Left hindlimb (tissue), 1 donor: ENCODE measurements at regions not wholly inside any gene's neighbourhood (a gene's known extent, or its start where the extent isn't known, plus 50 kb on each side); places are given as distances from the start of the nearest gene placed in this dataset.

ENCODE experiments used
- DNase-seq: peaks from one replicate; pipeline ENCODE4 v3.0.0-alpha.2; 2018

- DNase-seq: no peak
These were observed 500.8 kb upstream of the ANKRD30A start for GRCh38 chr10:36624551-36625100.

- no peak for DNase-seq
These were observed 504.1 kb upstream of the ANKRD30A start for GRCh38 chr10:36621346-36621745.

GRCh38 chr10:36612436-36612835 lies 513.0 kb upstream of the ANKRD30A start:
- DNase-seq: no peak

- no peak for DNase-seq
These were observed 516.5 kb upstream of the ANKRD30A start for GRCh38 chr10:36608866-36609265.

GRCh38 chr10:36608251-36608650 lies 517.1 kb upstream of the ANKRD30A start:
- DNase-seq: no peak

GRCh38 chr10:36606234-36606839 lies 519.1 kb upstream of the ANKRD30A start:
- DNase-seq: no peak

- DNase-seq: no peak
These were observed 521.1 kb upstream of the ANKRD30A start for GRCh38 chr10:36604316-36604715.

- DNase-seq: no peak
These were observed 521.7 kb upstream of the ANKRD30A start for GRCh38 chr10:36603688-36604087.

- no peak for DNase-seq
These were observed 523.0 kb upstream of the ANKRD30A start for GRCh38 chr10:36602374-36602773.

GRCh38 chr10:36597756-36598320 lies 527.6 kb upstream of the ANKRD30A start:
- no peak for DNase-seq

GRCh38 chr10:36592964-36593363 lies 532.4 kb upstream of the ANKRD30A start:
- no peak for DNase-seq

- no peak for DNase-seq
These were observed 534.0 kb upstream of the ANKRD30A start for GRCh38 chr10:36591436-36591835.

GRCh38 chr10:36583690-36584089 lies 541.7 kb upstream of the ANKRD30A start:
- DNase-seq: no peak

GRCh38 chr10:36581237-36581636 lies 544.2 kb upstream of the ANKRD30A start:
- DNase-seq: no peak

GRCh38 chr10:36578306-36578705 lies 547.1 kb upstream of the ANKRD30A start:
- no peak for DNase-seq

GRCh38 chr10:36577126-36577525 lies 548.3 kb upstream of the ANKRD30A start:
- no peak for DNase-seq

GRCh38 chr10:36574207-36574606 lies 551.2 kb upstream of the ANKRD30A start:
- peak; percentile 63 for DNase-seq

GRCh38 chr10:36573246-36573645 lies 552.2 kb upstream of the ANKRD30A start:
- no peak for DNase-seq

GRCh38 chr10:36564433-36564832 lies 561.0 kb upstream of the ANKRD30A start:
- DNase-seq: no peak

- DNase-seq: no peak
These were observed 565.7 kb upstream of the ANKRD30A start for GRCh38 chr10:36559412-36560400.

- no peak for DNase-seq
These were observed 568.9 kb upstream of the ANKRD30A start for GRCh38 chr10:36556468-36556867.

GRCh38 chr10:36555036-36555435 lies 570.4 kb upstream of the ANKRD30A start:
- no peak for DNase-seq

GRCh38 chr10:36547965-36548364 lies 577.4 kb upstream of the ANKRD30A start:
- DNase-seq: no peak

GRCh38 chr10:36542493-36542892 lies 582.9 kb upstream of the ANKRD30A start:
- DNase-seq: no peak
